ENCODE measurements at regions not wholly inside any gene's neighbourhood (a gene's known extent, or its start where the extent isn't known, plus 50 kb on each side); places are given as distances from the start of the nearest gene placed in this dataset.
"Not testable (repeated sequence)": the region's sequence is repeated elsewhere in the genome, so short reads cannot be mapped to it uniquely, and the experiment has no call there.

GRCh38 chr6:81326881-81327561 lies 425.5 kb downstream of the TENT5A start:
- DNase-seq: no peak

- DNase-seq: no peak
Observed at GRCh38 chr6:81309811-81310210, 442.7 kb downstream of the TENT5A start.

DNA sequence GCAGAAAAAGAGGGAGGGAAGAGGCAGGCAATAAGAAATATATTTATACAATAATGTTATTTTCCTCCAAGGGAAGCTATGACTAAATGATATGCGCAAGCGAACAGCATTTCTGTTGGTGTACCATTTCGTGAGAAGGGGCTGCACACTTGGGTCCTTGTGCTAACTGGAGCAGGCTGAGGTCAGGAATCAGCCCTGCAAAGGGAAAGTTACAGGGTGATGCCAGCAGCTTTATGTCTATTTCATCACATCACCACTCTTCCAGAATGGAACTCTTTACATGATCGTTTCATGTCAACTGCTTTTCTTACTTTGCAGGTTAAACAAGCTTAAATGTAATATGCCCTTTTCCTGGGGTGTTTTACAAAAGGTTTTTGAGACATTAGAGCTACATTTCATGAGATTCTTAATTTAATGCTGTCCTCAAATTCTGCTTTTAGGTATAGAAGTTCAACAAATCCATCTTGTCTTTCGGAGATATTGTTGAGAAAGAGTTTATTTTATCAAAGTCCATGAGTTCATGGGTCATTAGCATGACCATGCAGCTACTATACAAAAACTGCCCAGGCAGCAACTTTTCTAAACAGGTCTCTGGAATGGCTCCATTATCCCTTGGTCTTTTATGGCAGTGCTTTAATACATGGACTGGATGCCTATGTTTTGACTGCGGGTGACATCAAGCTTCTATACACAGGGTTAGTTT lies 443.8 kb downstream of the TENT5A start:
- DNase-seq: no peak

DNA sequence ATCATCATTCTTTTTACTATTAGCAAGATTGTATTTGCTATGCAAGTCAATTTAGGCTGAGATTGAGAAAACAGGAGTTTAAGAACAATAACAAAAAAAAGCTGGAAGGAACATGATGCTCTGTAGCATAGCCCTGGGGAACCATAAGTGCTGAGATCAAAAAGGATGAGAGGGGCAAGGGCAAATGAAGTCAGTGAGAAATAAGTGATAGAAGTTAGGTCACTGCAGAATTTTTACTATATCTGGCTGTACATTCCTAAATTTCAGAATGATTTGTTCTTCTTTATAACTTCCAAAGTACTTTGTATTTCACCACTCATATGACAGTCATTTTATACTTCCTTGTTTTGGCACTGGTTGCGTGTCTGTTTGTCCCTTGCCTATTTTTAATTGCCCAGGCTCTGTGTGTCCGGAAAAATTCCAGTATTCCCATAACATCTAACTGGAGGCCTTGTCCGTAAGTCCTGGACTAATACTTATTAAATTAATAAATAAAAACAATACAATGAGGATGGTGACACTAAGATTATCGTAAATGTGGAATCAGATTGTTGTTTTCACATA lies 444.7 kb downstream of the TENT5A start:
- no peak for DNase-seq

- DNase-seq: no peak
Observed at GRCh38 chr6:81304466-81304865, 448.0 kb downstream of the TENT5A start.

DNA sequence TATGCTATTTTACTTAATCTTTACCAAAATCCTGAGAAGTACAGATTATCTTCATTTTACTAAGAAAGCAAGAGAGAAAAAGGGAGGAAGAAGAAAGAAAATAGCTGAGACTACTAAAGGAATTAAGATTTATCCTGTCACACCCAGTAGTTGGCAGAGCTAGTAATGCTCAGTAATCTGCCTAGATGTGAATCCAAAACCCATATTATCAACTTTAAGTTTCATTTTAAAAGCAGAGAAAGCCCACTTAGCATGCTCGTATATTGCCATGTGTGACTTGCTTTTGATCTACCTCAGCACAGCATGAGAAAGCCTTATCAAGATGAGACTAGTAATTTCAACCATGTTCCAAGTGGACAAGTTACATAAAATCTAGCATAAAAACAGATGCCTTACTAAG lies 451.5 kb downstream of the TENT5A start:
- DNase-seq: no peak

- no peak for DNase-seq
Observed at GRCh38 chr6:81298751-81299150, 453.7 kb downstream of the TENT5A start.

GRCh38 chr6:81295310-81295709 lies 457.2 kb downstream of the TENT5A start:
- no peak for DNase-seq

GRCh38 chr6:81293896-81294295 lies 458.6 kb downstream of the TENT5A start:
- no peak for DNase-seq

- no peak for DNase-seq
Observed at GRCh38 chr6:81289229-81289628, 463.3 kb downstream of the TENT5A start.

DNA sequence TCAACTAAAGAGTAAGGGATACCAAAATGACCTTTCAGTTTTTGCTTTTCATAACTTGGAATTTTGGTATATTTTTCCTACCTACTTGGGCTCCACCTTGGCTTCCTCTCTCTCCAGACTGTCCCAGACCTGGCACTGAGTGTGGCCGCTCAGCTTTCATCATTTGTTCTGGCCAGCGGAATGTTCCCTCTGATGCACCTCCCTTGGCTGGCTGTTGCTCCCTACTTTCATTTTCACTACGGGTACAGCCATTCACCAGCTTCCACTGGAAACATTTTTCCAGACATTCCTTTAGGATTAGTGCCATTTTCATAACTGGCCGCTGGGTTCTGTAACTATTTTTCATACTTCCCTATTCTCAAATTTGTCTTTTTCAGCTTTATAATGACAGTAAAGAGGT lies 487.4 kb downstream of the TENT5A start:
- DNase-seq: no peak

DNA sequence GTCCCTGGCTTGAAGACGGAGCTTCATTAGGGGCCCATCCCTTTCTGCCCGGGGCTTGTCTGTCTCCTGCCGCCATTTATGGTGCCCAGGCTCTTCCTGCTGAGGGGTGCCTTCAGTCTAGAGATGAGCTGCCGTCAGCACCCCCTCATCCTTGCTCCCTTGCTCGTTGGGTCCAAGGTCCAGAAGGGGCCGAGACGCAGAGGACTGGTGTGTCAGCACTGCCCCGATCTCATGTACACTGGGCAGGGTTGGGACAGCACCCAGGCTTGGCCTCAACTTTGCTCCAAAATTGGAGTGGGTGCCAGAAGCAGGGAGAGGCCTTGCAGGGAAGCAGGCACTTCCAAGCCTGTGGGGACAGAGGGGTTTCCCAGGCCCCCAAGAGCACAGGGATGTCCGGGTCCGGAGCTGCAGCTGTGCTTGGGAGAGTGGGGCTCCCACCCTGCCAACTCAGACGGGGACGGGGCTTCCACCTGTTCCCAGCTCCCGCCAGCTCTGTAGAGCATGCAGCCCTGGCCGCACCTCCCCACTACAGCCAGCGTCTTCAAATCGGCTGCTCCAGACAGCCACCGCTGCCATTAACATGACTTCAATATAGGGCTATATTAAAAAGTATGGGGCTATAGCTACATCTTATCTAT lies 488.8 kb downstream of the TENT5A start:
- no peak for DNase-seq

DNA sequence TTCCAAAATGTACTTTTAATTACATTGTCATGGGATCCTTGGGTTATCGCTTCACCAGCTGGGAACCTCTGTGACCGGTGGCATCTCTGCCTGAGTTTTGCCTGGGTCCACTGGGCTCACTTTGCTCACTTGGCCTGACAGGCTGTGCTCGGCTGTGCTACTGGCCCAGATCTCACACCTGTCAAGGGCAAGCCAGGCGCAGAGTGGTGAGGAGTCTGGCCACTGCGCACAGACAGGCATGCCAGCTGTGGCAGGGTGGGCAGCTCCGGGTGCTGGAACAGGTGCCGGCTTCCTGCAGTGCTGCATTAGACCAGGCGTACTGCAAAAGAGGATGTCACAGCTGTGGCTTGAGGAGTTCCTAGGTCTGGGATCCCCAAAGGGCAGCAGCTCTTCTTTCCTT lies 489.8 kb downstream of the TENT5A start:
- no peak for DNase-seq

DNA sequence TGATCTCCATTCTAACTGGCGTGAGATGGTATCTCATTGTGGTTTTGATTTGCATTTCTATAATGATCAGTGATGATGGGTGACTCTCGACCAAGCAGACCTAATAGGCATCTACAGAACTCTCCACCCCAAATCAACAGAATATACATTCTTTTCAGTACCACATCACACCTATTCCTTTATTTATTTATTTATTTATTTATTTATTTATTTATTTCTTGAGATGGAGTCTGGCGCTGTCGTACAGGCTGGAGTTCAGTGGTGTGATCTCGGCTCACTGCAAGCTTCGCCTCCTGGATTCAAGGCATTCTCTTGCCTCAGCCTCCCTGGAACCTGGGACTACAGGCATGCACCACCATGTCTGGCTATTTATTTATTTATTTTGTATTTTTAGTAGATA lies 496.3 kb downstream of the TENT5A start:
- DNase-seq: not testable (repeated sequence)

DNA sequence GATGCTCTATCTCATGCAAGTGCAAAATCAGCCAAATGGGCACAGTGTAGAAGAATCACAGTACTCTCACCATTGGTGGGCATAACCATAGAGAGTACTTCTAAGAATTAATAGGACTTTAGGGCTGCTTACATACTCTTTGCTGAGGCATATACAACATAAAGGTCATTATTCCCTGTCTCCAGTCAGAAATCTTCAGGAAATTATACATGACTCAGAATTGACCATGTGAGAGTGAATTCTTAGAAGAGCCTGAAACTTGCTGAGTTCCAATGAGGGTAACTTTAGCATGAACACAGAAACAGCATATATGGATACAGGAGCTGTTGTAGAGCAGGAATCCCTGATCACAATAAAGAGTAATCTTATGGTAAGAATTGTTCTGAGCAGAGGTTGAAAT lies 498.7 kb downstream of the TENT5A start:
- no peak for DNase-seq

- DNase-seq: no peak
Observed at GRCh38 chr6:81252231-81252630, 500.2 kb downstream of the TENT5A start.

DNA sequence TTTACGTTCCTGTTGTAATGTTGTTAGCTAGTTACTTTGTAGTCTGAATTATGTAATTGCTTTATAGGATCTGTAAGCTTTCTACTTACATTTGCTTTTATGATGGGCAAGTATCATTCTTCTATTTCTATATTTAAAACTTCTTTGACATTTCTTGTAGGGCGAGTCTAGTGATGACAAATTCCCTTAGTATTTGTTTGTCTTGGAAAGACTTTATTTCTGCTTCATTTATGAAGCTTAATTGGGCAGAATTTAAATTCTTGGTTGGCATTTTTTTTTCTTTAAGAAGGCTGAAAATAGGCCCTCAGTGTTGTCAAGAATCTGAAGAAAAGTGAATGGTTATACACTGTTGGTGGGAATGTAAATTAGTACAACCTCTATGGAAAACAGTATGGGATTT lies 506.3 kb downstream of the TENT5A start:
- DNase-seq: no peak

DNA sequence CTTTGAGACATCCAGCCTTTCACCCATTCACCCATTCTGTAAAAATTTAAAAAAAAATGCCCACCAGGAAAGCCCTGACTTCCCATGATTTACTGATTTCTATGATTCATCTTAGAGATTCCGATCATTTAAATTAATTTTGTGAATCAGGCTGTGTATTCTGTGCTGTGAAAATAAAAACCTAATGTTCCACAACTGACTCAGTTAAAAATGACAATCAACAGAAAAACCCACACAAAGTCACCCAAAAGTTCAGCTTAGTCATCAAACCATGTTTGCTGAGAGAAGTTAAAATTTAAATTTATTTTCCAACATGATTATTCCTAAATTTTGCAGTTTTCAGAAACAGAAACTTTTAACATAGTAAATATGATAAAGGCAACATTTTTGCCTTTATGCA lies 509.9 kb downstream of the TENT5A start:
- no peak for DNase-seq

DNA sequence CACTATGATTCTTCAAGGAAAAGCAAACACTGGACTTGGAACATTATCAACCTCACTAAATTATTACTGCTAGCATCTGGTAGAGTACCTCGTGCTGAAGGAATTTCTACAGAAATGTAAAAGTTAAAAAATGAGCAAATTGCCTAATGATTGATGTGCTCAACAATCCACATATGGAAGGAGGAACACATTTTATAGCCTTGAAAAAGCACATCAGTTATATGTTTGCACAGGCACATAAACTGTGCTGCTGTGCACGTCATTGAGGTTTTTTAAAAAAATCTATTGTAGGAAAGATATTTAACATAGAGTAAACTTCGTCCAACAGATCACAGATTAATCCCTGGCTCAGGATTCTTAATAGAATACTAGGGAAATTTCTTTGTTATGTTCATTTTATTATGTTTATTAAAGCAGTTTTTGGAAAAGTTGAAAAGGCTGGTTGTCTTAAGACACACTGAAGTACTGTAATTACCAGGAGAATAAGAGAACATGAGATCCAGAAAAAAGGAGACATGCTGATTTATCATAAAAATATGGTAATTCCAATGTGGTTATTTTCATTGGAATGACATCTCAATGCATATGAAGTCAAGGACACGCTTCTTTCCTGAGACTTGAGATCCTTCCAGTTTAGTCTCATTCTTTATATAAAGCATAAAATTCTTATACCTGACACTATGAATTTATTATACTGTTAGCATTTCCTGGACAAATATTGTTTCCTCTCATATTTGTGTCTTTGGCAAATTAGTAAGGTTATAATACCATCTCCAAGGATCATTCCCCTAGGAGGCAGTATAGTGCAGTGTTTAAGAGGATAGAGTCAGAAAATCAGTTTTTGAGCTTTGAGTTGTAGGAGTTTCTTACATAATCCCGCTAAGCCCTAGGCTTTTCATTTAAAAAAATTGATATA lies 511.1 kb downstream of the TENT5A start:
- DNase-seq: no peak

DNA sequence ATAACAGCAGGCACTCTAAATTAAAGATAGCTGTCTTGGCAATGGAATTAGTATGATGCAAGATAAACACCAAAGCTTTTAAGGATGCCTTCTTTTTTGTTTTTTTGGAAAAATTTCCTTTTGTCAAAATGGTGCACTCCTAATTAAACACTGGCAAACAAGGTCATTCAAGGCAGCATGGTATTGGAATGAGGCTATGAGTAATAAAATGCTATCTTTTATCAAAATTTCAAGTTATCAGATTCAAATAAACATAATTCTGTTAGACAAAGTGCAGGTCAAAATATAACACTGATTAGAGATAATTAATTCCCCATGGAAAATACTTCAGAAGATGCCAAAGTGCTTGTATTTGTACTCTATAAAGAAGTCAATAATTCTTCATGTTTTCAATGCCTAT lies 514.1 kb downstream of the TENT5A start:
- no peak for DNase-seq

GRCh38 chr6:81237226-81237625 lies 515.3 kb downstream of the TENT5A start:
- DNase-seq: no peak

DNA sequence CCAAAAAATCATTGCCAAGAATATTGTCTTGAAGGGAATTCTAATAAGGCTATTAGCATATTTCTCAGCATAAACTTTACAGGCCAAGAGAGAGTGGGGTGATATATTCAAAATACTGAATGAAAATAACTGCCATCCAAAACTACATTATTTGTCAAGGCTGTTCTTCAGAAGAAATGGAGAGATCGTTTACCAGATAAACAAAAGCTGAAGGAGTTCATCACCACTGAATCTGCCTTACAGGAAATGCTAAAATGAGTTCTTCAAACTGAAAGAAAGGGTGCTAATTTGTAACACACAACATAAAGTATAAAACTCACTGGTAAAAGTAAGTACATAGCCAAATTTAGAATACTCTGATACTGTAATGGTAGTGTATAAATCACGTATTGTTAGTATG lies 517.0 kb downstream of the TENT5A start:
- no peak for DNase-seq

DNA sequence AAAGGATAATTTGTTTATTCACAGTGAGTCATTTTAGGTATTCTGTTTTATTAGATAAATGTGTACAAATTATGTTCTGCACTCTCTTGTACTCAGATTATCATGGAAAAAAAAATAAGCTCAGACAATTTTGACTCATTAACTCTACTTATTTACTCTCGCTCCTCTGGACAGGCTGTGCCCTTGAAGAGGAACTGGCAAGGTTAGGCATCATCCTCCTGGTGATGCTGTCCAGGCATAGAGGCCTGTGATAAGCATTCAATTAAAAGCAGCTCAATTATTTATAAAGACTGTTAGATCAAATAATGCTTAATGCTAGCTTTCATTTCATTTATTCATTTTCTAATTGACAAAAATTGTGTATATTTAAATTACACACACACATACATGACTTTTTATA lies 518.5 kb downstream of the TENT5A start:
- no peak for DNase-seq
